VCaP (cell line): ENCODE measurements at regions not wholly inside any gene's neighbourhood (a gene's known extent, or its start where the extent isn't known, plus 50 kb on each side); places are given as distances from the start of the nearest gene placed in this dataset.

Experiments used
- H3K27ac ChIP-seq: fragments of 450-650 bp; 2 replicates; pipeline ENCODE4 v1.5.1; 2017
- TF ChIP-seq, protein P1 (sequence below): fragments of 450-650 bp; conservative IDR thresholded peaks from 2 replicates; pipeline ENCODE4 v1.5.1; 2017; ENCODE audit warnings: mild to moderate bottlenecking, moderate library complexity

DNA sequence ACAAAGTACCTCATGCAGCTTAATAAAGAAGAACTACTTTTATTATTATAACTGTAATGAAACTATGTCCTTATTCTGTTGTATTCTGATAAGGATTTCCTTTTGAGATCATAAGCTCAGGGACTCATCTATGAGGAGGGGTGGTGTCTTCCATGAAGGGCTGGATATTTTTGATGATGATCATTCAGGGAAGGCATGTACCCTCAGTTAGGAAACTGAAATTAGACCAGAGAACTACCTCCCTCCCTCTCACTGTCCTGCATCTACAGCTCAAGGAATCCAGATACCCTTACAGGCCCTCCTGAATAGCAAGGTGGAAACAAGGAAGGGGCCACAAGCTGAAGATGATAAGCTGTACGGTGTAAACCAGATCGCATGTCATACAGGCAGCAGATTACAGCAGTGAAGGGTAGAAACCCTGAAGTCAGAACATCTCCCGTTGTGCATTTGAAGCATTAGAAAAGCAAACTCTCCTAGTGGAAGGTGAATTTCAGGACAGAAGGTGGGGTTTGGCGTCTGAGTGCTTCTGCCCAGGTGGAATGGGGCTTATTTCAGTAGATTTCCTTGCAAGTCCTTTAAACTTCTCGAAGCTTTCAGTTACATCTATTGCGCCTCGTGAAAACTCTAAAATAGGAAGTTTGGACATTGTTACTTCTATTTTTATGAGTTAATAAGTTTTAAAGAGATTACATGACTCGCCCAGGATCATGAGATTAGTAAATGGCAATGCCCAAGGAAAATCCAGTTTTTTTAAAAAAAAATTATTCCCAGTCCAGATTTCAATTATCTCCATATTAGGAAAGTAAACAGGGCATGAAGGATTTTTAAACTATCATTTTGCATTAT, 101.1 kb upstream of the HNRNPU start:
- no peak overlapping the region for H3K27ac ChIP-seq

DNA sequence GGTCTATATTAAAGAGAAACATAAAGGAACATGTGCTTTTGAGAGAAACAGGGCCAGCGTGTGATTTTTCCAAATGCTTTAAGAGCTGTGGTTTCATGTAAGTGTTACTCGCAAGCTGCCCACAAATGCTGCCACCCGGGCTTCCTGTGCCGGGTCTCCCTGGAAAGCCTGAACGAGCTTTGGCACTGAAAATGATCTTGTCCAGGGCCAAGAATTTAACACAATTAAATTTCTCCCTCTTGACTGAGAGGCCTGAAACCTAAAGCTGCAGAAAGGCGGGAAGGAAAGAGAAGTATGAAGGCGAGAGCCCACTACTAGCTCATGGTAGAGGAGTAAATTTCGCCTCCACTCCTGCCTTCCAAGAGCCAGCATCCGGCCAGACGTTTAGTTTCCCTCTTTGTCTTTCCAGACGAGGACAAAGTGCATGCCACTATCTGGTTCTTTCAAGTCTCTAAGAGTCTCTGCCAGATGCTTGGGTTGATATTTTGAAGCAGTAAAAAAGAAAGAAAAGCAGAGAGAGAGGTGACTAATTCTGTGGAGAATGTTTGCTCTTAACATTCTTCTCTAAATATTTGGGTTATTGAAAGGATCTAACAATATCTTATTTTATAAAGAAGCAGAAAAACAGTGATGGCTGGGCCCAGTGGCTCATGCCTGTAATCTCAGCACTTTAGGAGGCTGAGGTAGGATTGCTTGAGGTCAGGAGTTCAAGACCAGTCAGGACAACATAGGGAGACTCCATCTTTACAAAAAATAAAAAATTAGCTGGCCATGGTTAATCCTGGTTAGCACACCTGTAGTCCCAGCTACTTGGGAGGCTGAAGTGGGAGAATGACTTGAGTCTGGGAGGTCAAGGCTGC, 100.0 kb upstream of the HNRNPU start:
- TF ChIP-seq, protein P1, sequence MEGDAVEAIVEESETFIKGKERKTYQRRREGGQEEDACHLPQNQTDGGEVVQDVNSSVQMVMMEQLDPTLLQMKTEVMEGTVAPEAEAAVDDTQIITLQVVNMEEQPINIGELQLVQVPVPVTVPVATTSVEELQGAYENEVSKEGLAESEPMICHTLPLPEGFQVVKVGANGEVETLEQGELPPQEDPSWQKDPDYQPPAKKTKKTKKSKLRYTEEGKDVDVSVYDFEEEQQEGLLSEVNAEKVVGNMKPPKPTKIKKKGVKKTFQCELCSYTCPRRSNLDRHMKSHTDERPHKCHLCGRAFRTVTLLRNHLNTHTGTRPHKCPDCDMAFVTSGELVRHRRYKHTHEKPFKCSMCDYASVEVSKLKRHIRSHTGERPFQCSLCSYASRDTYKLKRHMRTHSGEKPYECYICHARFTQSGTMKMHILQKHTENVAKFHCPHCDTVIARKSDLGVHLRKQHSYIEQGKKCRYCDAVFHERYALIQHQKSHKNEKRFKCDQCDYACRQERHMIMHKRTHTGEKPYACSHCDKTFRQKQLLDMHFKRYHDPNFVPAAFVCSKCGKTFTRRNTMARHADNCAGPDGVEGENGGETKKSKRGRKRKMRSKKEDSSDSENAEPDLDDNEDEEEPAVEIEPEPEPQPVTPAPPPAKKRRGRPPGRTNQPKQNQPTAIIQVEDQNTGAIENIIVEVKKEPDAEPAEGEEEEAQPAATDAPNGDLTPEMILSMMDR: no peak
- H3K27ac ChIP-seq: no peak overlapping the region

More for the DNA sequence above, 101.1 kb upstream of the HNRNPU start:
- TF ChIP-seq, protein P1: no peak

DNA sequence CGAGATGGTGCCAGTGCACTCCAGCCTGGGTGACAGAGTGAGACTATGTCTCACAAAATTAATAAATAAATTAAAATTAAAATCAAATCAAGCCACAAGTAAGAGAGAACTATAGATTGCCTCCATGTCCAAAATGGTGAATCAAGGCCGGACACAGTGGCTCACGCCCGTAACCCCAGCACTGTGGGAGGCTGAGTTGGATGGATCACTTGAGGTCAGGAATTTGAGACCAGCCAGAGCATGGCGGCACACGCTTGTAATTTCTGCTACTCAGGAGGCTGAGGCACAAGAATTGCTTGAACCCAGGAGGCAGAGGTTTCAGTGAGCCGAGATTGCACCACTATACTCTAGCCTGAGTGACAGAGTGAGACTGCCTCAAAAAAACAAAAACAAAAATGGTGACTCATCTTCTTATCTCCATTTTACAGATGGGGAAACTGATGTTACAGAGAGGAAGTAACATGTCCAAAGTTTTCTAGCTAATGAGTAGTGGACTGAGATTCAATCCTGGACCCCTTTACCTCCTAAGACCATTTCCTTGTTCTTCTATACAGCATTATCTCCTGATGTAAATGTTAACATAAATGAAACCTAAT, 99.0 kb upstream of the HNRNPU start:
- TF ChIP-seq, protein P1: no peak
- no peak overlapping the region for H3K27ac ChIP-seq

DNA sequence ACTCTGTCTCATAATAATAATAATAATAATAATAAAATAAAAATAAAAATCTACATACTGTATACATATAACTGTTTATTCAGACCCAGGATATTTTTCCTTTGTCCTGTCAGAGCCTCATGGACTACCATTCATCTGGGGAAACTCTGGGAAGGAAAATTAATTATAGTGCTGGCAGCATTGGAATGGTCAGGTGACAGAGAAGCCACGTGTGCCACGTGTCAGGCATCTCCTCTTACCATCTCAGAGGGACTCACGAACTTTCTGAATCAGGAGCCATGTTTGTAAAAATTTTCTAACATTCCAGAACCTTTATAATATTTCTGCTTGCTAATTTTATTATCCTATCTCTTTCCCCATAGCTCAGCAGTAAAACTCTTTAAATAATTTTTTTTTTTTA, 97.8 kb upstream of the HNRNPU start:
- H3K27ac ChIP-seq: no peak overlapping the region
- TF ChIP-seq, protein P1: no peak

DNA sequence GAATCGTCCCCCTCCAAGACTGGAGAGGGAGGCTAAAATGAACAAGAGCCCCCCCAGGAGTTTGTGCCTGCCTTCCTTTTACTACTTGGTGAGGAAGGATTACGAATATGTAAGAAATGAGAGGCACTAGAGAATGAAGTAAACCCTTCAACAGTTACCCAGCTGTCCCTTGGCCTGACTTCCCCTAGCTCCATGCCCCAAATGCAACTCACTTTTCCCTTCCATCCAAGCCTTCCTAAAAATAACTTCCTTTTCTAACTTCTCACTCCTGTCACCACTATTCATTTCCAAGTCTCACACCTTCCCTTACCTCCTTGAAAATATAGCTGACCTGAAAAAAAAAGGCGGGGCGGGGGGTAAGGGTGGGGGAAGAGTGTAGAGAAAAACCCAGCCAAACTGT, 96.6 kb upstream of the HNRNPU start:
- TF ChIP-seq, protein P1: no peak
- H3K27ac ChIP-seq: no peak overlapping the region

- no peak overlapping the region for H3K27ac ChIP-seq
- TF ChIP-seq, protein P1: no peak
Measured at GRCh38 chr1:244958593-244958992, 94.2 kb upstream of the HNRNPU start.

DNA sequence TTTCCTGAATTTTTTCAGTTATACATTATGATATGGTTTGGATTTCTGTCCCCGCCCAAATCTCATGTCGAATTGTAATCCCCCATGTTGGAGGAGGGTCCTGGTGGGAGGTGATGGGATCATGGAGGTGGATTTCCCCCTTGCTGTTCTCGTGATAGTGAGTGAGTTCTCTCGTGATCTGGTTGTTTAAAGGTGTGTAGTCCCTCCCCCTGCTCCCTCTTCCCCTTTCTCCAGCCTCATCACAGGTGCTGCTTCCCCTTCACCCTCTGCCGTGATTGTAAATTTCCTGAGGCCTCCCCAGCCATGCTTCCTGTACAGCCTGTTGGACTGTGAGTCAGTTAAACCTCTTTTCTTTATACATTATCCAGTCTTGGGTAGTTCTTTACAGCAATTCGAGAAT, 93.2 kb upstream of the HNRNPU start:
- H3K27ac ChIP-seq: no peak overlapping the region
- TF ChIP-seq, protein P1: no peak
